MCF 10A (cell line): ENCODE measurements at regions not wholly inside any gene's neighbourhood (a gene's known extent, or its start where the extent isn't known, plus 50 kb on each side); places are given as distances from the start of the nearest gene placed in this dataset.

Experiments used
- BruUV-seq: library from RNA; stranded (reverse); fragments of 400-500 nt; replicated peaks from 2 replicates; lab custom pipeline; 2021; lab: Mats Ljungman, UMichigan
- CTCF ChIA-PET: fragments of 300-600 bp; sonication (Branson Sonifier 250); formaldehyde crosslinking; extraction: SDS; loops from one replicate; lab custom pipeline; 2021; ENCODE audit warnings: antibody characterized with exemption, inconsistent platforms; lab: Yijun Ruan, JAX
- POLR2A ChIA-PET: fragments of 300-600, 350-650 bp; sonication (Branson Sonifier 250); formaldehyde crosslinking; extraction: SDS; loops from one replicate; lab custom pipeline; 2020; ENCODE audit warnings: antibody characterized with exemption, inconsistent platforms; lab: Yijun Ruan, JAX
- DNase-seq: peaks from one replicate; pipeline ENCODE4 v3.0.0-alpha.2; 2018; ENCODE audit not compliant: unreplicated experiment
- H3K27ac Mint-ChIP-seq: one replicate; pipeline ENCODE4 v1.8.0; 2022; ENCODE audit warnings: mild to moderate bottlenecking, low read depth, mixed read lengths; ENCODE audit not compliant: unreplicated experiment
- H3K27me3 Mint-ChIP-seq: one replicate; pipeline ENCODE4 v1.8.0; 2022; ENCODE audit warnings: mixed read lengths; ENCODE audit not compliant: insufficient read depth, unreplicated experiment
- H3K36me3 Mint-ChIP-seq: one replicate; pipeline ENCODE4 v1.8.0; 2022; ENCODE audit warnings: mild to moderate bottlenecking, moderate library complexity, mixed read lengths; ENCODE audit not compliant: insufficient read depth, unreplicated experiment
- H3K4me1 Mint-ChIP-seq: one replicate; pipeline ENCODE4 v1.8.0; 2022; ENCODE audit warnings: mixed read lengths; ENCODE audit not compliant: insufficient read depth, unreplicated experiment
- H3K4me3 Mint-ChIP-seq: one replicate; pipeline ENCODE4 v1.8.0; 2022; ENCODE audit warnings: mild to moderate bottlenecking, moderate library complexity, mixed read lengths; ENCODE audit not compliant: unreplicated experiment
- H3K9me3 Mint-ChIP-seq: one replicate; pipeline ENCODE4 v1.8.0; 2022; ENCODE audit warnings: mixed read lengths; ENCODE audit not compliant: unreplicated experiment
- intact Hi-C: fragments of 100-400 bp; cut with micrococcal nuclease; formaldehyde crosslinking; loops from 2 replicates; pipeline ENCODE4 v1.14.1; 2022
- TF ChIP-seq, protein P1 (sequence below): fragments of 200-600 bp; IDR thresholded peaks from one replicate; pipeline ENCODE4 v1.8.0; 2022; ENCODE audit warnings: antibody characterized with exemption, mild to moderate bottlenecking; ENCODE audit not compliant: unreplicated experiment

DNA sequence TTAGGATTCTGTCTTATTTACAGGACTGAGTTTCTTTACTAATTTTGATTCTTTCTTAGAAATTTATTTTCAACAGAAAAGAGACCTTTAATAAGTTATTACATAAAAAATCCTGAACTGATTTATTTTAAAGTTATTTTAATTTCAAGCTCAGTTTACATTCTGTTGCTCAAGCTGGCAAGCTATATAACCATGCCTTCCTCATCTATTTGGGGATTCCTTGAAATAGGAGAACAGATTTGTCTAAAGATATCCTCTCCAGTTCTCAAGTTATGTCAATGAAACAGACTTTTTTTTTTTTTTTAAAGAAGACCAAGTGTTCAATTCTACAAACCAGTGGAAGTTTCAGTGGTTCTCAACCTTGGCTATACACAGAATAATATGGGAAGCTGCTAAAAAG lies 103.3 kb upstream of the TRHDE start:
- BruUV-seq, result no TSS peak
- Mint-ChIP-seq H3K4me3 (no peak overlapping the region), H3K36me3 (no peaks in the 10 kb centered on the region), H3K9me3 (no peaks in the 10 kb centered on the region), H3K27ac (no peak overlapping the region), H3K27me3 (no peaks in the 10 kb centered on the region), H3K4me1 (no peaks in the 10 kb centered on the region)
- POLR2A ChIA-PET, result no interaction called here
- TF ChIP-seq, protein P1, sequence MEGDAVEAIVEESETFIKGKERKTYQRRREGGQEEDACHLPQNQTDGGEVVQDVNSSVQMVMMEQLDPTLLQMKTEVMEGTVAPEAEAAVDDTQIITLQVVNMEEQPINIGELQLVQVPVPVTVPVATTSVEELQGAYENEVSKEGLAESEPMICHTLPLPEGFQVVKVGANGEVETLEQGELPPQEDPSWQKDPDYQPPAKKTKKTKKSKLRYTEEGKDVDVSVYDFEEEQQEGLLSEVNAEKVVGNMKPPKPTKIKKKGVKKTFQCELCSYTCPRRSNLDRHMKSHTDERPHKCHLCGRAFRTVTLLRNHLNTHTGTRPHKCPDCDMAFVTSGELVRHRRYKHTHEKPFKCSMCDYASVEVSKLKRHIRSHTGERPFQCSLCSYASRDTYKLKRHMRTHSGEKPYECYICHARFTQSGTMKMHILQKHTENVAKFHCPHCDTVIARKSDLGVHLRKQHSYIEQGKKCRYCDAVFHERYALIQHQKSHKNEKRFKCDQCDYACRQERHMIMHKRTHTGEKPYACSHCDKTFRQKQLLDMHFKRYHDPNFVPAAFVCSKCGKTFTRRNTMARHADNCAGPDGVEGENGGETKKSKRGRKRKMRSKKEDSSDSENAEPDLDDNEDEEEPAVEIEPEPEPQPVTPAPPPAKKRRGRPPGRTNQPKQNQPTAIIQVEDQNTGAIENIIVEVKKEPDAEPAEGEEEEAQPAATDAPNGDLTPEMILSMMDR, result no peak
- CTCF ChIA-PET, result interaction anchor here (0.7 kb wide), 1 partner anchor 11 kb away, joined by 4 read pairs; no protein-coding TSS in a partner anchor
- DNase-seq, result no peak
- intact Hi-C loops, result no loop called here

DNA sequence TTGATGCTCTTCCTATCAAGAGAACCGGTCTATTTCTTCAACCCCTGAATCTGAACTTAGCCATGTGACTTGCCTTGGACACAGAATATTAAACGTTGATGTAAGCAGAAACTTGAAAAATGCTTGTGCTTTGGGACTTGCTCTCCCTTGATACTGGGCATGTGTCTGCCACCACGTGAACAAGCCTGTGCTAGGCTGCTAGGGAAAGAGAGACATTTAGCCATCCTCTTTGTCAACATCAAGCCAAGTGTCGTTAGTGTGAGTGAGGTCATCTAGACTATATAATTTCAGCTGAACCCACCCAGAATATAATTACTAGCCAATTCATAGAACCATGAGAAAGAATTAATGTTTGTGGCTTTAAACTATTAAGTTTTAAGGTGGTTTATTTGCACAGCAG lies 98.2 kb upstream of the TRHDE start:
- Mint-ChIP-seq H3K4me1 (no peaks in the 10 kb centered on the region), H3K27ac (no peak overlapping the region), H3K9me3 (no peaks in the 10 kb centered on the region), H3K27me3 (no peaks in the 10 kb centered on the region), H3K36me3 (no peaks in the 10 kb centered on the region), H3K4me3 (no peak overlapping the region)
- TF ChIP-seq, protein P1, result no peak
- intact Hi-C loops, result no loop called here
- POLR2A ChIA-PET, result no interaction called here
- no peak for DNase-seq
- CTCF ChIA-PET, result no interaction called here
- BruUV-seq, result no TSS peak

DNA sequence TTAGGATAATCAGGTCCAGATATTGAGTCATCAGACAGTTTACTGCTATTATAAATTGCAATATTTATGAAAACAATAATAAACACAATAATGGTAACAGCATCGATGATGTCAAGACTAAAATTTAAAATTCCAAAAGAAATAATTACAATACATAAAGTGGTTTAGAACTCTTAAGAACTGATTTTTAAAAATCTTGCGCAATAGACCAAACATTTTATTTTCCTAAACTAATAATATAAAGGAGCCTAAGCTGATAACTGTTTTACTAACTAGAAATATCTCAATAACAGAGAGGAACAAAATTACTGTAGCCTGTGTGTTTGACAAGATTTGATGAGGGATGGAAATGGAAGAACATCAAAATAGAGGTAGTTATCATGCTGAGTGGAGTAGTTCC lies 93.9 kb upstream of the TRHDE start:
- Mint-ChIP-seq H3K27ac (no peak overlapping the region), H3K4me3 (no peak overlapping the region), H3K9me3 (no peaks in the 10 kb centered on the region), H3K27me3 (no peaks in the 10 kb centered on the region), H3K4me1 (no peaks in the 10 kb centered on the region), H3K36me3 (no peaks in the 10 kb centered on the region)
- no TSS peak for BruUV-seq
- POLR2A ChIA-PET, result no interaction called here
- intact Hi-C loops, result no loop called here
- TF ChIP-seq, protein P1, result no peak
- CTCF ChIA-PET, result no interaction called here
- no peak for DNase-seq

DNA sequence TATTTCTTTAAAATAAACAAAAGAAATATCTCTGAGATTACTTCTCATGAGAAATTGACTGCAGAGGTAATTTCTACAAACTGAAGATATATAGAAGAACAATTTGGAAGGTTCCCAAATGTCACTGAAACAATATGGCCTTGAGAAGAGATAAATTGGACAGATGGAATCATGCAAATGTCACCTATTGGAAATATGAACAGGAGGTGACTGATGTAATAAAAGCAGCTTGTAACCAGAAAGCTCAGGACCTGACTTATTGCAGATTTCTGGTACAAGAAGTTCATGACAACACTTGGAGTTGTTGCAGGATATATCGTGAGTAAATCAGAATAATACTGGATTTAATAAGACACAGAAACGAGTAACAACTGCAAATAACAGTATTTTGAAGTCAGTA lies 93.3 kb upstream of the TRHDE start:
- no peak for DNase-seq
- Mint-ChIP-seq H3K4me3 (no peak overlapping the region), H3K27me3 (no peaks in the 10 kb centered on the region), H3K4me1 (no peaks in the 10 kb centered on the region), H3K36me3 (no peaks in the 10 kb centered on the region), H3K27ac (no peak overlapping the region), H3K9me3 (no peaks in the 10 kb centered on the region)
- BruUV-seq, result no TSS peak
- ChIA-PET CTCF (interaction anchor here (0.7 to 1.0 kb wide), 2 partner anchors 17 to 168 kb away, joined by 3 read pairs; no protein-coding TSS in a partner anchor), POLR2A (no interaction called here)
- TF ChIP-seq, protein P1, result no peak
- intact Hi-C loops, result no loop called here
